Liver (tissue), 3 donors: ENCODE measurements at regions not wholly inside any gene's neighbourhood (a gene's known extent, or its start where the extent isn't known, plus 50 kb on each side); places are given as distances from the start of the nearest gene placed in this dataset.

ENCODE experiments used
- EGR1 ChIP-seq, 2 donors: IDR thresholded peaks; 2 replicates each; pipeline ENCODE4 v1.6.1; 2016 to 2018; ENCODE audit warnings: antibody characterized with exemption in 2 of 2, low read depth in 2 of 2
- FOXA1 ChIP-seq: IDR thresholded peaks from 2 replicates; pipeline ENCODE4 v1.6.1; 2016; ENCODE audit warnings: antibody characterized with exemption
- GABPA ChIP-seq, 2 donors: IDR thresholded peaks in 1 of 2; conservative IDR thresholded peaks in 1 of 2; 2 replicates each; pipeline ENCODE4 v1.6.1; 2016; ENCODE audit warnings: antibody characterized with exemption in 2 of 2, mild to moderate bottlenecking in 1 of 2, moderate library complexity in 1 of 2
- HNF4A ChIP-seq, 2 donors: conservative IDR thresholded peaks; 2 replicates each; pipeline ENCODE4 v1.6.1; 2016; ENCODE audit warnings: antibody characterized with exemption in 2 of 2, mild to moderate bottlenecking in 2 of 2
- JUND ChIP-seq, 2 donors: IDR thresholded peaks; 2 replicates each; pipeline ENCODE4 v1.6.1; 2016; ENCODE audit warnings: antibody characterized with exemption in 2 of 2
- RAD21 ChIP-seq, 2 donors: IDR thresholded peaks; 2 replicates each; pipeline ENCODE4 v1.6.1; 2016; ENCODE audit warnings: antibody characterized with exemption in 2 of 2, mild to moderate bottlenecking in 2 of 2
- RXRA ChIP-seq, 2 donors: IDR thresholded peaks; 2 replicates each; pipeline ENCODE4 v1.6.1; 2017 to 2018; ENCODE audit warnings: antibody characterized with exemption in 2 of 2, mild to moderate bottlenecking in 1 of 2
- SP1 ChIP-seq: IDR thresholded peaks from 2 replicates; pipeline ENCODE4 v1.6.1; 2018; ENCODE audit warnings: antibody characterized with exemption, mild to moderate bottlenecking
- TAF1 ChIP-seq: conservative IDR thresholded peaks from 2 replicates; pipeline ENCODE4 v1.6.1; 2016; ENCODE audit warnings: antibody characterized with exemption, mild to moderate bottlenecking
- YY1 ChIP-seq: IDR thresholded peaks from 2 replicates; pipeline ENCODE4 v1.6.1; 2016; ENCODE audit warnings: antibody characterized with exemption, mild to moderate bottlenecking
- TF ChIP-seq, protein P1 (sequence below): fragments of 150-350 bp; IDR thresholded peaks from 2 replicates; pipeline ENCODE4 v1.5.1; 2017; ENCODE audit warnings: improper control_type of control experiment, low read depth, low read length; ENCODE audit not compliant: missing input control
- TF ChIP-seq, protein P2 (sequence below): IDR thresholded peaks from 2 replicates; pipeline ENCODE4 v1.6.1; 2016; ENCODE audit warnings: antibody characterized with exemption, mild to moderate bottlenecking
- TF ChIP-seq, protein P3 (sequence below): IDR thresholded peaks from 2 replicates; pipeline ENCODE4 v1.6.1; 2016; ENCODE audit warnings: antibody characterized with exemption
- TF ChIP-seq, protein P4 (sequence below): IDR thresholded peaks from 2 replicates; pipeline ENCODE4 v1.6.1; 2016; ENCODE audit warnings: antibody characterized with exemption
- donor health status: healthy.
- donor health status: healthy.

DNA sequence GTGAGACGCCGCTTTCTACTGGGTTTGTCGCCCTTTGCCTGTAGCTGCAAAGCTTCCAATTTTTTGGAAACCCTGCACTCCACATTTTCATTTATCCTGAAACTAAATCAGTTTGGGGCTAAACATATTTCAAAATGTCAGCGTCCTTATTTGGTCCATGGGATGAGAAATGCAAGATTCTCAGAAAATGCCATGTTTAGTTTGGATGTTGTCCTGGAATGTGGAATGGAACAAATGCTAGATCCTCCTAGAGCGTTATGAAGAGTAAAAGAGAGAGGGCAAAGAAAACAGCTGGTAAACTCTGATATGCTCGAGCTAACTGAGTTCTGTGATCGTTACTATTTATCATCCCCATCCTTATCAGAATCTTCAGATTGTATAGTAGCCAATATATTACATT is 236.9 kb downstream of the KLF6 start:
- TF ChIP-seq, protein P1, sequence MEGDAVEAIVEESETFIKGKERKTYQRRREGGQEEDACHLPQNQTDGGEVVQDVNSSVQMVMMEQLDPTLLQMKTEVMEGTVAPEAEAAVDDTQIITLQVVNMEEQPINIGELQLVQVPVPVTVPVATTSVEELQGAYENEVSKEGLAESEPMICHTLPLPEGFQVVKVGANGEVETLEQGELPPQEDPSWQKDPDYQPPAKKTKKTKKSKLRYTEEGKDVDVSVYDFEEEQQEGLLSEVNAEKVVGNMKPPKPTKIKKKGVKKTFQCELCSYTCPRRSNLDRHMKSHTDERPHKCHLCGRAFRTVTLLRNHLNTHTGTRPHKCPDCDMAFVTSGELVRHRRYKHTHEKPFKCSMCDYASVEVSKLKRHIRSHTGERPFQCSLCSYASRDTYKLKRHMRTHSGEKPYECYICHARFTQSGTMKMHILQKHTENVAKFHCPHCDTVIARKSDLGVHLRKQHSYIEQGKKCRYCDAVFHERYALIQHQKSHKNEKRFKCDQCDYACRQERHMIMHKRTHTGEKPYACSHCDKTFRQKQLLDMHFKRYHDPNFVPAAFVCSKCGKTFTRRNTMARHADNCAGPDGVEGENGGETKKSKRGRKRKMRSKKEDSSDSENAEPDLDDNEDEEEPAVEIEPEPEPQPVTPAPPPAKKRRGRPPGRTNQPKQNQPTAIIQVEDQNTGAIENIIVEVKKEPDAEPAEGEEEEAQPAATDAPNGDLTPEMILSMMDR: no peak
- TF ChIP-seq, protein P2, sequence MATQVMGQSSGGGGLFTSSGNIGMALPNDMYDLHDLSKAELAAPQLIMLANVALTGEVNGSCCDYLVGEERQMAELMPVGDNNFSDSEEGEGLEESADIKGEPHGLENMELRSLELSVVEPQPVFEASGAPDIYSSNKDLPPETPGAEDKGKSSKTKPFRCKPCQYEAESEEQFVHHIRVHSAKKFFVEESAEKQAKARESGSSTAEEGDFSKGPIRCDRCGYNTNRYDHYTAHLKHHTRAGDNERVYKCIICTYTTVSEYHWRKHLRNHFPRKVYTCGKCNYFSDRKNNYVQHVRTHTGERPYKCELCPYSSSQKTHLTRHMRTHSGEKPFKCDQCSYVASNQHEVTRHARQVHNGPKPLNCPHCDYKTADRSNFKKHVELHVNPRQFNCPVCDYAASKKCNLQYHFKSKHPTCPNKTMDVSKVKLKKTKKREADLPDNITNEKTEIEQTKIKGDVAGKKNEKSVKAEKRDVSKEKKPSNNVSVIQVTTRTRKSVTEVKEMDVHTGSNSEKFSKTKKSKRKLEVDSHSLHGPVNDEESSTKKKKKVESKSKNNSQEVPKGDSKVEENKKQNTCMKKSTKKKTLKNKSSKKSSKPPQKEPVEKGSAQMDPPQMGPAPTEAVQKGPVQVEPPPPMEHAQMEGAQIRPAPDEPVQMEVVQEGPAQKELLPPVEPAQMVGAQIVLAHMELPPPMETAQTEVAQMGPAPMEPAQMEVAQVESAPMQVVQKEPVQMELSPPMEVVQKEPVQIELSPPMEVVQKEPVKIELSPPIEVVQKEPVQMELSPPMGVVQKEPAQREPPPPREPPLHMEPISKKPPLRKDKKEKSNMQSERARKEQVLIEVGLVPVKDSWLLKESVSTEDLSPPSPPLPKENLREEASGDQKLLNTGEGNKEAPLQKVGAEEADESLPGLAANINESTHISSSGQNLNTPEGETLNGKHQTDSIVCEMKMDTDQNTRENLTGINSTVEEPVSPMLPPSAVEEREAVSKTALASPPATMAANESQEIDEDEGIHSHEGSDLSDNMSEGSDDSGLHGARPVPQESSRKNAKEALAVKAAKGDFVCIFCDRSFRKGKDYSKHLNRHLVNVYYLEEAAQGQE: no peak
- TF ChIP-seq RAD21 (IDR thresholded peaks at IDR 0.05): no peak
- no peak for TF ChIP-seq FOXA1
- no peak for TF ChIP-seq TAF1
- TF ChIP-seq EGR1 (IDR thresholded peaks at IDR 0.05; ENCODE audit: low read depth in 2 of 2): no peak
- no peak for TF ChIP-seq YY1
- TF ChIP-seq JUND (IDR thresholded peaks at IDR 0.05): no peak
- no peak for TF ChIP-seq SP1
- TF ChIP-seq RXRA (IDR thresholded peaks at IDR 0.05): no peak
- TF ChIP-seq GABPA (IDR thresholded peaks at IDR 0.05 in 1 of 2, conservative IDR thresholded peaks at IDR 0.05 in 1 of 2): no peak
- TF ChIP-seq HNF4A (conservative IDR thresholded peaks at IDR 0.05): no peak
- TF ChIP-seq, protein P3, sequence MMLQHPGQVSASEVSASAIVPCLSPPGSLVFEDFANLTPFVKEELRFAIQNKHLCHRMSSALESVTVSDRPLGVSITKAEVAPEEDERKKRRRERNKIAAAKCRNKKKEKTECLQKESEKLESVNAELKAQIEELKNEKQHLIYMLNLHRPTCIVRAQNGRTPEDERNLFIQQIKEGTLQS: no peak
- TF ChIP-seq, protein P4, sequence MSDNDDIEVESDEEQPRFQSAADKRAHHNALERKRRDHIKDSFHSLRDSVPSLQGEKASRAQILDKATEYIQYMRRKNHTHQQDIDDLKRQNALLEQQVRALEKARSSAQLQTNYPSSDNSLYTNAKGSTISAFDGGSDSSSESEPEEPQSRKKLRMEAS: no peak
